K562 (cell line): ENCODE measurements at regions not wholly inside any gene's neighbourhood (a gene's known extent, or its start where the extent isn't known, plus 50 kb on each side); places are given as distances from the start of the nearest gene placed in this dataset.

Experiments used
- ATAC-seq: fragments of 200-7000 bp; cut with Tn5 transposase; 3 replicates; pipeline ENCODE4 v1.9.1; 2020; ENCODE audit warnings: moderate library complexity
- BruUV-seq: library from RNA; stranded (reverse); fragments of 400-500 nt; replicated peaks from 2 replicates; lab custom pipeline; 2021; lab: Mats Ljungman, UMichigan
- CTCF ChIA-PET: fragments of 300-600 bp; formaldehyde crosslinking; extraction: SDS; loops from one replicate; lab custom pipeline; 2021; ENCODE audit warnings: low intra/inter-chr PET ratio; lab: Yijun Ruan, JAX
- POLR2A ChIA-PET: fragments of 300-600, 350-650 bp; sonication (Branson Sonifier 250); formaldehyde crosslinking; extraction: SDS; loops from one replicate; lab custom pipeline; 2021; ENCODE audit warnings: antibody characterized with exemption, inconsistent platforms; lab: Yijun Ruan, JAX
- DNase-seq, 4 experiments: peaks; one replicate each; pipeline versions ENCODE4 v3.0.0 to v3.0.0-alpha.2; 2011 to 2018; ENCODE audit warnings: low spot score in 3 of 4, mixed read lengths in 3 of 4; ENCODE audit errors: extremely low read depth in 1 of 4
- FAIRE-seq: peaks from 2 replicates; lab custom pipeline; 2011; peaks lifted over from hg19 to GRCh38; lab: Jason Lieb, UNC
- H2AFZ ChIP-seq: 2 replicates; pipeline ENCODE4 v1.6.0; 2011; ENCODE audit warnings: low read depth, low read length, control low read depth, inconsistent platforms
- H3K27ac ChIP-seq: fragments of 200-600 bp; 3 replicates; pipeline ENCODE4 v1.8.0; 2011; ENCODE audit warnings: low read depth, mild to moderate bottlenecking, control low read depth, inconsistent platforms, low read length, moderate library complexity, mixed read lengths; ENCODE audit errors: extremely low read depth
- H3K27me3 ChIP-seq, 2 experiments: fragments of 300-600 bp in 1 of 2; 2 replicates in 1 of 2; 3 replicates in 1 of 2; pipeline versions ENCODE4 v1.6.0 to v1.8.0; 2011; ENCODE audit warnings: inconsistent platforms in 2 of 2, low read length in 2 of 2, mild to moderate bottlenecking in 1 of 2, mixed read lengths in 1 of 2, moderate library complexity in 1 of 2; ENCODE audit not compliant: control insufficient read depth in 2 of 2, insufficient read depth in 2 of 2
- H3K36me3 ChIP-seq: fragments of 300-600 bp; 3 replicates; pipeline ENCODE4 v1.8.0; 2011; ENCODE audit warnings: mild to moderate bottlenecking, low read length, inconsistent platforms; ENCODE audit not compliant: control insufficient read depth, insufficient read depth
- H3K4me1 ChIP-seq, 2 experiments: fragments of 200-600 bp in 1 of 2; replicated peaks in 1 of 2; 2 replicates in 1 of 2; 3 replicates in 1 of 2; pipeline versions ENCODE4 v1.5.1 to v1.8.0; 2011; ENCODE audit warnings: inconsistent platforms in 2 of 2, low read length in 2 of 2, mild to moderate bottlenecking in 1 of 2, mixed read lengths in 1 of 2, moderate library complexity in 1 of 2; ENCODE audit not compliant: control insufficient read depth in 2 of 2, insufficient read depth in 2 of 2
- H3K4me2 ChIP-seq: 2 replicates; pipeline ENCODE4 v1.6.1; 2011; ENCODE audit warnings: low read length, control low read depth, inconsistent platforms, mixed read lengths; ENCODE audit not compliant: insufficient read depth
- H3K4me3 ChIP-seq: fragments of 200-600 bp; sonication (generic), shearing (Covaris generic); 2 replicates; pipeline ENCODE4 v1.5.1; 2016; ENCODE audit warnings: control low read depth, inconsistent platforms
- H3K79me2 ChIP-seq: fragments of 200-600 bp; 3 replicates; pipeline ENCODE4 v1.8.0; 2011; ENCODE audit warnings: low read length, inconsistent platforms; ENCODE audit not compliant: control insufficient read depth, insufficient read depth
- H3K9ac ChIP-seq, 2 experiments: 2 replicates each; pipeline versions ENCODE4 v1.6.0 to v1.6.1; 2011; ENCODE audit warnings: low read depth in 2 of 2, low read length in 2 of 2, control low read depth in 1 of 2, inconsistent platforms in 1 of 2, mild to moderate bottlenecking in 1 of 2, mixed read lengths in 1 of 2; ENCODE audit not compliant: insufficient read depth in 1 of 2
- H3K9me1 ChIP-seq: one replicate; pipeline ENCODE4 v1.6.0; 2011; ENCODE audit warnings: inconsistent platforms, mild to moderate bottlenecking, low read length, moderate library complexity; ENCODE audit not compliant: control insufficient read depth, insufficient read depth
- H3K9me3 ChIP-seq: replicated peaks from 2 replicates; pipeline ENCODE4 v1.5.1; 2011; ENCODE audit warnings: low read depth, low read length, inconsistent platforms; ENCODE audit not compliant: control insufficient read depth, insufficient read depth
- H4K20me1 ChIP-seq: replicated peaks from 2 replicates; pipeline ENCODE4 v1.6.1; 2011; ENCODE audit warnings: low read length, inconsistent platforms, mixed read lengths; ENCODE audit not compliant: control insufficient read depth, insufficient read depth
- BCL6 ChIP-seq: fragments of 250-450 bp; sonication (Bioruptor Pico); IDR thresholded peaks from 2 replicates; pipeline ENCODE4 v1.4.0; 2020
- CHCHD3 ChIP-seq: fragments of 250-450 bp; sonication (Bioruptor Pico); IDR thresholded peaks from 2 replicates; pipeline ENCODE4 v2.1.2; 2022; ENCODE audit warnings: mild to moderate bottlenecking
- EGR1 ChIP-seq: fragments of 450-650 bp; conservative IDR thresholded peaks from 2 replicates; pipeline ENCODE4 v1.6.1; 2017; ENCODE audit warnings: mild to moderate bottlenecking
- GABPB2 ChIP-seq: fragments of 250-450 bp; sonication (Bioruptor Pico); conservative IDR thresholded peaks from 2 replicates; pipeline ENCODE4 v1.5.1; 2021; ENCODE audit warnings: mild to moderate bottlenecking
- HDAC8 ChIP-seq: fragments of 450-650 bp; IDR thresholded peaks from 2 replicates; pipeline ENCODE4 v1.6.1; 2016; ENCODE audit warnings: mild to moderate bottlenecking, missing genetic modification characterization, moderate library complexity, missing compliant biosample characterization
- NFE2L1 ChIP-seq: fragments of 450-650 bp; IDR thresholded peaks from 2 replicates; pipeline ENCODE4 v1.6.1; 2016; ENCODE audit warnings: missing genetic modification characterization, low read depth, mild to moderate bottlenecking, missing compliant biosample characterization, moderate library complexity, borderline replicate concordance
- NFRKB ChIP-seq: fragments of 450-650 bp; IDR thresholded peaks from 2 replicates; pipeline ENCODE4 v1.6.1; 2016; ENCODE audit warnings: low read depth
- PTTG1 ChIP-seq: fragments of 450-650 bp; IDR thresholded peaks from 2 replicates; pipeline ENCODE4 v1.6.1; 2016; ENCODE audit warnings: low read depth, mild to moderate bottlenecking, missing genetic modification characterization, missing compliant biosample characterization
- RFX7 ChIP-seq: fragments of 250-450 bp; sonication (Bioruptor Pico); IDR thresholded peaks from 2 replicates; pipeline ENCODE4 v1.5.1; 2021; ENCODE audit warnings: mild to moderate bottlenecking
- THRB ChIP-seq: fragments of 450-650 bp; formaldehyde crosslinking; conservative IDR thresholded peaks from 2 replicates; pipeline ENCODE4 v1.4.0; 2022; ENCODE audit warnings: mild to moderate bottlenecking, missing genetic modification characterization
- XRCC5 ChIP-seq: fragments of 200-400 bp; formaldehyde crosslinking; IDR thresholded peaks from 2 replicates; pipeline ENCODE4 v1.6.1; 2017; ENCODE audit warnings: low read depth, mild to moderate bottlenecking, low read length
- YY1 ChIP-seq, 3 experiments: IDR thresholded peaks; 2 replicates each; pipeline ENCODE4 v1.6.1; 2011; ENCODE audit warnings: low read length in 2 of 3, mild to moderate bottlenecking in 2 of 3, moderate library complexity in 2 of 3, borderline replicate concordance in 1 of 3, control low read depth in 1 of 3, low read depth in 1 of 3; ENCODE audit not compliant: insufficient read depth in 3 of 3, insufficient replicate concordance in 2 of 3, control insufficient read depth in 1 of 3, insufficient read length in 1 of 3; ENCODE audit errors: extremely low read depth in 1 of 3
- ZBTB11 ChIP-seq, 3 experiments: fragments of 200-800 bp in 1 of 3; fragments of 250-450 bp in 1 of 3; fragments of 450-650 bp in 1 of 3; sonication (Bioruptor Pico) in 1 of 3; sonication (Bioruptor generic) in 1 of 3; formaldehyde crosslinking in 1 of 3; IDR thresholded peaks; 2 replicates each; pipeline versions ENCODE4 v1.6.1 to v1.8.0; 2016 to 2022; ENCODE audit warnings: mild to moderate bottlenecking in 2 of 3, missing genetic modification characterization in 2 of 3, missing compliant biosample characterization in 1 of 3, moderate library complexity in 1 of 3
- ZBTB26 ChIP-seq: fragments of 450-650 bp; formaldehyde crosslinking; IDR thresholded peaks from 2 replicates; pipeline ENCODE4 v1.4.0; 2022; ENCODE audit warnings: missing genetic modification characterization
- ZC3H11A ChIP-seq: IDR thresholded peaks from 2 replicates; pipeline ENCODE4 v1.6.1; 2012; ENCODE audit warnings: low read depth, low read length, improper control_type of control experiment
- ZKSCAN8 ChIP-seq: fragments of 200-800 bp; sonication (Bioruptor generic); IDR thresholded peaks from 2 replicates; pipeline ENCODE4 v1.6.1; 2016; ENCODE audit warnings: missing genetic modification characterization, missing compliant biosample characterization
- ZNF384 ChIP-seq: IDR thresholded peaks from 2 replicates; pipeline ENCODE4 v1.6.1; 2012; ENCODE audit warnings: low read depth, low read length, improper control_type of control experiment
- ZNF75A ChIP-seq: fragments of 450-650 bp; formaldehyde crosslinking; IDR thresholded peaks from 2 replicates; pipeline ENCODE4 v1.4.0; 2020; ENCODE audit warnings: mild to moderate bottlenecking
- WGBS: fragments of 100-300 bp; shearing (Covaris generic); methylation state at CpG from one replicate; pipeline ENCODE4 v1.1.6; 2016; ENCODE audit warnings: low coverage, mixed read lengths; ENCODE audit not compliant: insufficient coverage; ENCODE audit errors: missing lambda C conversion rate; 5-methylcytosine and 5-hydroxymethylcytosine counted together
- in situ Hi-C: fragments of 300-500 bp; cut with MboI; formaldehyde crosslinking; loops from 4 replicates; pipeline ENCODE4 v1.15.0; 2018; ENCODE audit warnings: inconsistent platforms, mixed read lengths
- intact Hi-C: fragments of 100-400 bp; cut with micrococcal nuclease; formaldehyde crosslinking; loops from 2 replicates; pipeline ENCODE4 v1.14.2; 2022

DNA sequence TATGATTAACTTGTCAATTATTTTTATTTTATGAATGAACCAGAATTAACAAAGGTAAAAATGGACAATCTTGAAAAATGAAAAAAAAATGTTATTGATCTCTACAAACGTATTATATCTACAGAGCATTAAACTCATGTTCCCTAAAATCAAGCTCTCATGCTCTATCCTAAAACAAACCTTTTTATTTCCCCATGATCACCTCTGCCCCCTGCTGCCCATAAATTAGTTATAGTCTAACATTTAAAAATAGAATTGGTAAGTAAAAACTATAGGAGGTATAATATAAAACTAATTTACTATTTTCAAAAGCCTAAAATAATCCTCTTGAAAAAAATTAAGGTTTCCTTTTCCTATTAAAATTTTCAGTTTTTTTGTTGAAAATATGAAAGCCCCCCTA lies 168.0 kb upstream of the POU5F2 start:
- CTCF ChIA-PET: no interaction called here
- no peaks in the 10 kb centered on the region for H3K4me1 ChIP-seq
- no peaks in the 10 kb centered on the region for H3K9me1 ChIP-seq
- no peak overlapping the region for H3K9ac ChIP-seq
- H3K36me3 ChIP-seq: no peaks in the 10 kb centered on the region
- H3K27me3 ChIP-seq: no peaks in the 10 kb centered on the region
- POLR2A ChIA-PET: no interaction called here
- FAIRE-seq (no peak), ATAC-seq (no peak), DNase-seq (no peak)
- no peak overlapping the region for H3K4me3 ChIP-seq
- no peak overlapping the region for H2AFZ ChIP-seq
- H4K20me1 ChIP-seq: no peaks in the 10 kb centered on the region
- no peaks in the 10 kb centered on the region for H3K79me2 ChIP-seq
- in situ Hi-C loops: no loop called here
- H3K27ac ChIP-seq: no peak overlapping the region
- BruUV-seq: no TSS peak
- H3K4me2 ChIP-seq: no peak overlapping the region
- 7% methylated on average over 1 of the region's 1 CpG for WGBS
- H3K9me3 ChIP-seq: no peaks in the 10 kb centered on the region
- intact Hi-C loops: no loop called here
- TF ChIP-seq NFE2L1 (tag) (no peak), THRB (CRISPR knock-in tag) (no peak), RFX7 (CRISPR knock-in tag) (no peak), ZNF75A (no peak), ZC3H11A (no peak), PTTG1 (no peak), ZNF384 (no peak), YY1 (IDR thresholded peaks at IDR 0.05; ENCODE audit: borderline replicate concordance in 1 of 3, control insufficient read depth in 1 of 3, extremely low read depth in 1 of 3, insufficient read depth in 3 of 3, insufficient read length in 1 of 3, insufficient replicate concordance in 2 of 3, low read depth in 1 of 3, low read length in 2 of 3) (no peak), BCL6 (no peak), CHCHD3 (CRISPR knock-in tag) (no peak), XRCC5 (no peak), EGR1 (no peak), ZBTB26 (CRISPR knock-in tag) (no peak), HDAC8 (tag) (no peak), NFRKB (no peak), ZBTB11 (CRISPR knock-in tag; IDR thresholded peaks at IDR 0.05) (no peak), GABPB2 (CRISPR knock-in tag) (no peak), ZKSCAN8 (CRISPR knock-in tag) (no peak)
